ENCODE measurements at regions not wholly inside any gene's neighbourhood (a gene's known extent, or its start where the extent isn't known, plus 50 kb on each side); places are given as distances from the start of the nearest gene placed in this dataset.

- Mint-ChIP-seq H3K4me1 (ENCODE audit: unreplicated experiment) (peaks cover 23% of the 10 kb centered on the region), H3K36me3 (ENCODE audit: unreplicated experiment) (no peaks in the 10 kb centered on the region)
These were observed 77.4 kb downstream of the LSM3 start for GRCh38 chr3:14256046-14256445.

GRCh38 chr3:14256561-14257342 lies 78.1 kb downstream of the LSM3 start:
- peaks cover 28% of the 10 kb centered on the region for H3K4me1 Mint-ChIP-seq (ENCODE audit: unreplicated experiment)
- no peaks in the 10 kb centered on the region for H3K9me3 Mint-ChIP-seq (ENCODE audit: unreplicated experiment)
- H3K27ac Mint-ChIP-seq (ENCODE audit: unreplicated experiment), result no peak overlapping the region
- H3K4me3 Mint-ChIP-seq (ENCODE audit: unreplicated experiment), result no peak overlapping the region
- no peak for TF ChIP-seq CTCF (IDR thresholded peaks at IDR 0.05)
- H3K27me3 Mint-ChIP-seq (ENCODE audit: unreplicated experiment), result no peaks in the 10 kb centered on the region
- H3K36me3 Mint-ChIP-seq (ENCODE audit: unreplicated experiment), result no peaks in the 10 kb centered on the region
- no peak for DNase-seq (ENCODE audit: extremely low spot score, unreplicated experiment)

More at GRCh38 chr3:14256046-14256445, 77.4 kb downstream of the LSM3 start:
- no peak for TF ChIP-seq CTCF (IDR thresholded peaks at IDR 0.05)
- H3K4me3 Mint-ChIP-seq (ENCODE audit: unreplicated experiment), result no peak overlapping the region
- no peak for DNase-seq (ENCODE audit: extremely low spot score, unreplicated experiment)
- no peak overlapping the region for H3K27ac Mint-ChIP-seq (ENCODE audit: unreplicated experiment)
- no peaks in the 10 kb centered on the region for H3K27me3 Mint-ChIP-seq (ENCODE audit: unreplicated experiment)
- H3K9me3 Mint-ChIP-seq (ENCODE audit: unreplicated experiment), result no peaks in the 10 kb centered on the region

- H3K36me3 Mint-ChIP-seq (ENCODE audit: unreplicated experiment), result no peaks in the 10 kb centered on the region
- no peak for DNase-seq (ENCODE audit: extremely low spot score, unreplicated experiment)
- H3K9me3 Mint-ChIP-seq (ENCODE audit: unreplicated experiment), result no peaks in the 10 kb centered on the region
- TF ChIP-seq CTCF (IDR thresholded peaks at IDR 0.05), result no peak
- no peak overlapping the region for H3K27ac Mint-ChIP-seq (ENCODE audit: unreplicated experiment)
- H3K27me3 Mint-ChIP-seq (ENCODE audit: unreplicated experiment), result no peaks in the 10 kb centered on the region
- no peak overlapping the region for H3K4me3 Mint-ChIP-seq (ENCODE audit: unreplicated experiment)
- peaks cover 23% of the 10 kb centered on the region for H3K4me1 Mint-ChIP-seq (ENCODE audit: unreplicated experiment)
These were observed 80.6 kb downstream of the LSM3 start for GRCh38 chr3:14258906-14259904.

- H3K4me3 Mint-ChIP-seq (ENCODE audit: unreplicated experiment), result no peak overlapping the region
- no peaks in the 10 kb centered on the region for H3K27me3 Mint-ChIP-seq (ENCODE audit: unreplicated experiment)
- peaks cover 24% of the 10 kb centered on the region for H3K4me1 Mint-ChIP-seq (ENCODE audit: unreplicated experiment)
- no peaks in the 10 kb centered on the region for H3K9me3 Mint-ChIP-seq (ENCODE audit: unreplicated experiment)
- no peak for TF ChIP-seq CTCF (IDR thresholded peaks at IDR 0.05)
- no peak for DNase-seq (ENCODE audit: extremely low spot score, unreplicated experiment)
- H3K36me3 Mint-ChIP-seq (ENCODE audit: unreplicated experiment), result no peaks in the 10 kb centered on the region
- H3K27ac Mint-ChIP-seq (ENCODE audit: unreplicated experiment), result no peak overlapping the region
These were observed 81.8 kb downstream of the LSM3 start for GRCh38 chr3:14260463-14260862.

GRCh38 chr3:14261229-14261628 lies 82.6 kb downstream of the LSM3 start:
- DNase-seq (ENCODE audit: extremely low spot score, unreplicated experiment), result peak; percentile 93
- H3K27ac Mint-ChIP-seq (ENCODE audit: unreplicated experiment), result no peak overlapping the region
- peak; percentile 99 for TF ChIP-seq CTCF (IDR thresholded peaks at IDR 0.05)
- no peaks in the 10 kb centered on the region for H3K36me3 Mint-ChIP-seq (ENCODE audit: unreplicated experiment)
- H3K4me1 Mint-ChIP-seq (ENCODE audit: unreplicated experiment), result peaks cover 25% of the 10 kb centered on the region
- no peak overlapping the region for H3K4me3 Mint-ChIP-seq (ENCODE audit: unreplicated experiment)
- H3K27me3 Mint-ChIP-seq (ENCODE audit: unreplicated experiment), result no peaks in the 10 kb centered on the region
- no peaks in the 10 kb centered on the region for H3K9me3 Mint-ChIP-seq (ENCODE audit: unreplicated experiment)

Data from osteocyte (in vitro differentiated cells).